ENCODE measurements at regions not wholly inside any gene's neighbourhood (a gene's known extent, or its start where the extent isn't known, plus 50 kb on each side); places are given as distances from the start of the nearest gene placed in this dataset.

DNA sequence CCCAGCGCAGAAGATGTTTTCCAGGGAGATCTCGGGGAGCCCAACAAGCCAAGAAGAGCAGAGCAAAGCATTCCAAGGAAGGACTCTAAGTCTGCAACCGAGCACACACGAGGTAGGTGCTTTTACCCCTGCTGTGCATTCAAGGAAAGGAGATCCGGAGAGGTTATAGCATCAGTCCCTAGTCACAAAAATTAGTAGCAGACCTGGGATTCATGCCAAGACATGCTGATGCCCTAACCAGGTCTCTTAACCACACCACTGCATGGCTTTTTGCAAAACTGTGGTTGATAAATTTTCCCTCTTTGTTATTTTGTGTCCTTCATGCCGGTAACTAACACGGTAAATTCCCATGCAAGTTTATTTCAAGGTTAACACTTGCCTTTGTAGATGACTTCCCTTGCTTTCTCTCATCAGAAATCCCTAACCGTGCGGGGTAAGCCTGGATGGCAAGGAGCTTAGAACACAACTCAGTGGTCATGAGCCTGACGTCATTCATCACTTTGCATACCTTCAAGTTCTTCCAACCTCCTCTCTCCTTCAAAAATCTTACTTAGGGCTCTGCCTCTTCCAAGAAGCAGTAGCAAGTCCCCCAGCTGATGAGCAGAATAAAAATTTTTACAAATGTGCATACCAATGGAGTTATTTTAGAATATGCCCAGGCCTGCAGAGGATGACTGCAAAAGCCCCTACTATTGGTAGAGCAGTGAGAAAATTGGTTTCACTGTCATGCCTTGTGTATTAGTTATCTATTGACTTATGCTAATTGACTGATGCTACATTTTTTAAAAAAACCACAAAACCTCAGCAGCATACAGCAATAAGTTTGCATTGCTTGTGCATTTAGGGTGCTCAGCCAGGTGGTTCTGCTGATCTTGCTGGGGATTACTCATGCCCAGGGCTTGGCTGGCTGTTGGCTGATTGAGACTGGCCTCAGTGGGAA is 465.1 kb downstream of the MN1 start:
- TF ChIP-seq, protein P1, sequence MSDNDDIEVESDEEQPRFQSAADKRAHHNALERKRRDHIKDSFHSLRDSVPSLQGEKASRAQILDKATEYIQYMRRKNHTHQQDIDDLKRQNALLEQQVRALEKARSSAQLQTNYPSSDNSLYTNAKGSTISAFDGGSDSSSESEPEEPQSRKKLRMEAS (IDR thresholded peaks at IDR 0.05; ENCODE audit: low read depth, low read length) = no peak
- TF ChIP-seq, protein P2, sequence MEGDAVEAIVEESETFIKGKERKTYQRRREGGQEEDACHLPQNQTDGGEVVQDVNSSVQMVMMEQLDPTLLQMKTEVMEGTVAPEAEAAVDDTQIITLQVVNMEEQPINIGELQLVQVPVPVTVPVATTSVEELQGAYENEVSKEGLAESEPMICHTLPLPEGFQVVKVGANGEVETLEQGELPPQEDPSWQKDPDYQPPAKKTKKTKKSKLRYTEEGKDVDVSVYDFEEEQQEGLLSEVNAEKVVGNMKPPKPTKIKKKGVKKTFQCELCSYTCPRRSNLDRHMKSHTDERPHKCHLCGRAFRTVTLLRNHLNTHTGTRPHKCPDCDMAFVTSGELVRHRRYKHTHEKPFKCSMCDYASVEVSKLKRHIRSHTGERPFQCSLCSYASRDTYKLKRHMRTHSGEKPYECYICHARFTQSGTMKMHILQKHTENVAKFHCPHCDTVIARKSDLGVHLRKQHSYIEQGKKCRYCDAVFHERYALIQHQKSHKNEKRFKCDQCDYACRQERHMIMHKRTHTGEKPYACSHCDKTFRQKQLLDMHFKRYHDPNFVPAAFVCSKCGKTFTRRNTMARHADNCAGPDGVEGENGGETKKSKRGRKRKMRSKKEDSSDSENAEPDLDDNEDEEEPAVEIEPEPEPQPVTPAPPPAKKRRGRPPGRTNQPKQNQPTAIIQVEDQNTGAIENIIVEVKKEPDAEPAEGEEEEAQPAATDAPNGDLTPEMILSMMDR (IDR thresholded peaks at IDR 0.05; ENCODE audit: low read depth, low read length) = no peak

Measured in NB4 (cell line).